ENCODE measurements at regions not wholly inside any gene's neighbourhood (a gene's known extent, or its start where the extent isn't known, plus 50 kb on each side); places are given as distances from the start of the nearest gene placed in this dataset.

- DNase-seq (ENCODE audit: low read depth in 2 of 3, low spot score in 2 of 3) = no peak
These were observed 146.2 kb downstream of the CRYBB2 start for GRCh38 chr22:25365491-25366261.

- DNase-seq (ENCODE audit: low read depth in 2 of 3, low spot score in 2 of 3) = no peak
These were observed 147.0 kb downstream of the CRYBB2 start for GRCh38 chr22:25366408-25366807.

- DNase-seq (ENCODE audit: low read depth in 2 of 3, low spot score in 2 of 3) = no peak
These were observed 147.5 kb downstream of the CRYBB2 start for GRCh38 chr22:25366876-25367466.

- no peak for DNase-seq (ENCODE audit: low read depth in 2 of 3, low spot score in 2 of 3)
These were observed 148.3 kb downstream of the CRYBB2 start for GRCh38 chr22:25367756-25368155.

- no peak for DNase-seq (ENCODE audit: low read depth in 2 of 3, low spot score in 2 of 3)
These were observed 148.8 kb downstream of the CRYBB2 start for GRCh38 chr22:25368271-25368670.

GRCh38 chr22:25369041-25369440 is 149.6 kb downstream of the CRYBB2 start:
- DNase-seq (ENCODE audit: low read depth in 2 of 3, low spot score in 2 of 3) = no peak

- DNase-seq (ENCODE audit: low read depth in 2 of 3, low spot score in 2 of 3) = no peak
These were observed 150.9 kb downstream of the CRYBB2 start for GRCh38 chr22:25370322-25370721.

GRCh38 chr22:25372000-25372595 is 152.7 kb downstream of the CRYBB2 start:
- no peak for DNase-seq (ENCODE audit: low read depth in 2 of 3, low spot score in 2 of 3)

GRCh38 chr22:25373961-25374360 is 154.5 kb downstream of the CRYBB2 start:
- DNase-seq (ENCODE audit: low read depth in 2 of 3, low spot score in 2 of 3) = no peak

- DNase-seq (ENCODE audit: low read depth in 2 of 3, low spot score in 2 of 3) = no peak
These were observed 155.4 kb downstream of the CRYBB2 start for GRCh38 chr22:25374869-25375268.

GRCh38 chr22:25375683-25376082 is 156.2 kb downstream of the CRYBB2 start:
- DNase-seq (ENCODE audit: low read depth in 2 of 3, low spot score in 2 of 3) = no peak

GRCh38 chr22:25377699-25378098 is 158.3 kb downstream of the CRYBB2 start:
- no peak for DNase-seq (ENCODE audit: low read depth in 2 of 3, low spot score in 2 of 3)

- DNase-seq (ENCODE audit: low read depth in 2 of 3, low spot score in 2 of 3) = no peak
These were observed 160.8 kb downstream of the CRYBB2 start for GRCh38 chr22:25380122-25380747.

- DNase-seq (ENCODE audit: low read depth in 2 of 3, low spot score in 2 of 3) = no peak
These were observed 163.3 kb downstream of the CRYBB2 start for GRCh38 chr22:25382762-25383161.

GRCh38 chr22:25383278-25383820 is 163.9 kb downstream of the CRYBB2 start:
- DNase-seq (ENCODE audit: low read depth in 2 of 3, low spot score in 2 of 3) = no peak

GRCh38 chr22:25383892-25384291 is 164.5 kb downstream of the CRYBB2 start:
- no peak for DNase-seq (ENCODE audit: low read depth in 2 of 3, low spot score in 2 of 3)

GRCh38 chr22:25386538-25386884 is 167.1 kb downstream of the CRYBB2 start:
- DNase-seq (ENCODE audit: low read depth in 2 of 3, low spot score in 2 of 3) = no peak

GRCh38 chr22:25388415-25388814 is 169.0 kb downstream of the CRYBB2 start:
- DNase-seq (ENCODE audit: low read depth in 2 of 3, low spot score in 2 of 3) = no peak

GRCh38 chr22:25388866-25389540 is 169.6 kb downstream of the CRYBB2 start:
- no peak for DNase-seq (ENCODE audit: low read depth in 2 of 3, low spot score in 2 of 3)

GRCh38 chr22:25389541-25389919 is 170.1 kb downstream of the CRYBB2 start:
- no peak for DNase-seq (ENCODE audit: low read depth in 2 of 3, low spot score in 2 of 3)
